SIG-M5 (cell line): ENCODE measurements at regions not wholly inside any gene's neighbourhood (a gene's known extent, or its start where the extent isn't known, plus 50 kb on each side); places are given as distances from the start of the nearest gene placed in this dataset.
"Not testable (repeated sequence)": the region's sequence is repeated elsewhere in the genome, so short reads cannot be mapped to it uniquely, and the experiment has no call there.

Experiments used
- DNase-seq: peaks from one replicate; lab custom pipeline; 2025; lab: John Stamatoyannopoulos, UW

DNA sequence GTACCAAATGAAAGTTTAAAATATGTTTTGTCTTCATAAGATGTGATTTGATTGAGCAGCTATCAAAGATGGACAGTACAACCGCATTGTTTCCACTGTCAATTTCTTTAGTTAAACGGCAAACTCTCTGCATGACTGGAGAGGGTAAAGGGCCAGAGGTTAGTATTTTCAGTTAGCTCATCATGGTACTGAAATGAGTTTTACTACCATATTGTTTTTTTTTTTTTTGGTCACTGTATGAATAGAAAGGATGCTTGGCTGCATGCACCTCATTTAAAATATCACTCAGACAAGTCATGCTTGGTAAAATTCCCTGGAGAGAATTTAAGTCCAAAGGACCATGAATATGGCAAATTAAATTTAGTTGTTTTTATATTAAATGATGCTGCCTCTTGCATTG is 942.1 kb upstream of the SPRY2 start:
- DNase-seq = no peak

- DNase-seq = no peak
Observed at GRCh38 chr13:81275666-81276258, 934.8 kb upstream of the SPRY2 start.

GRCh38 chr13:81247711-81248110 is 906.8 kb upstream of the SPRY2 start:
- no peak for DNase-seq

DNA sequence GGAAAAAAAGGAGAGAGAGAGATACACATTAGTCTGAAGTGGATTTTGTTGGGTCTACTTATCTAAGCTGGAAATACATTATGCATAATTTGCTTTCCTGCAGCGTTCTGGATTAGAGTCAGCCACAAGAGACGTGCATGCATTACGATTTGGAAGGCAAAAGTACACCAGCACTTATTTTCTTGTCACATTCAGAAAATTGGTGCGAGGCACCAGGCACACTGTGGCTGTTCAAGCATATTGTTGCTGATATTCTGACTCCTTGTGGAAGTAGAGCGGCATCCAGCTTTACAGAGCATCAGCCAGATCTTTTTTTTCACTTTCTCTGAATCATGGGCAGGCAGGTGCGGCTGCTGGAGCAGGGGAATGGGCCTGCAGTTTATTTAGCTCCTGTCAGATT is 905.6 kb upstream of the SPRY2 start:
- no peak for DNase-seq

DNA sequence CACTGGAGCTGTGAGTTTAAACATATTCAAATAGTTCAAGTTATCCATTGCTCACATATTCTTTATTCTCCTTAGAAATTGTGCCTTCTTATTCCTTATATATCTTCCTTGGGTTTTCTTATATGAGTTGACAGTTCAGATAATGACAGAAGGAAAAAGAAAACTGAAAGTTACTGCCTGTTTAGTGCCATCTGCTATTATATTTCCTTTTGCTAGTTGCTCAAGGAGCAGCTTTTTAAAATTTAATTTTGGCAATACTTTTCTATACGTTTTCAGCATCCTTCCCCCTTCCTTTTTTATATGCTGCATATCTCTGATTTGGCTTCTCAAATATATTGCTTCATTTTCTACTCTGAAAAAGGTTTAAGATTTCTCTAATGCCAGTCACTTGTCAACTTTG is 903.1 kb upstream of the SPRY2 start:
- DNase-seq = no peak

GRCh38 chr13:81230386-81230785 is 889.5 kb upstream of the SPRY2 start:
- no peak for DNase-seq

DNA sequence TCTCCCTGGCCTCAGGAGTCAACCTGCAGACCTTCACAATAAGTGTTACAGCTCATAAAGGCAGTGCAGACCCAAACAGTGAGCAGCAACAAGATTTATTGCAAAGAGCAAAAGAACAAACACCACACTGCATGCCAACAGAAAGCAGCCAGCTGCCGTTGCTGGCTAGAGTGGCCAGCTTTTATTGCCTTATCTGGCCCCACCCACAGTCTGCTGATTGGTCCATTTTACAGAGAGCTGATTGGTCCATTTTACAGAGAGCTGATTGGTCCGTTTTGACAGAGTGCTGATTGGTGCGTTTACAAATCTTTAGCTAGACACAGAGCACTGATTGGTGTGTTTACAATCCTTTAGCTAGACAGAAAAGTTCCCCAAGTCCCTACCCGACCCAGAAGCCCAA is 885.9 kb upstream of the SPRY2 start:
- DNase-seq = not testable (repeated sequence)

GRCh38 chr13:81224209-81224833 is 883.4 kb upstream of the SPRY2 start:
- no peak for DNase-seq

DNA sequence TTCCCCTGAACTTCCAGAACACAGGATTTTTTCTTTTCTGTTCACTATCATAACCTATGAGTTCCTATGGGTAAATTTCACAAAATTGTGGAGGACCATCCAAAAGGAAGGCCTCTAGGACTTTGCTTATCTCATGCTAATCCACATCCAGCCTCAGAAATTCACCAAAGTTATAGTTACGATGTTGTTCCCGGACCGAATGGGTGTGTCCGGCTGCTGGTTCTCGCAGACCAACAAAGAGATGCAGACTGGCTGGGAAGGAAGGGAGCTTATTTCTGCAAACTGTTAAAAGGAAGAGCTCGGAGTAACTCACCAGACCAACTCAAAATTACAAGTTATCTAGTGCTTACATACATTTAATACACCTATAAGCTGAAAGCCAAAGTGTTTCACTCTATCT is 882.9 kb upstream of the SPRY2 start:
- no peak for DNase-seq

- DNase-seq = no peak
Observed at GRCh38 chr13:81211713-81212112, 870.8 kb upstream of the SPRY2 start.

GRCh38 chr13:81207636-81208035 is 866.7 kb upstream of the SPRY2 start:
- DNase-seq = no peak

- DNase-seq = no peak
Observed at GRCh38 chr13:81207231-81207630, 866.3 kb upstream of the SPRY2 start.

DNA sequence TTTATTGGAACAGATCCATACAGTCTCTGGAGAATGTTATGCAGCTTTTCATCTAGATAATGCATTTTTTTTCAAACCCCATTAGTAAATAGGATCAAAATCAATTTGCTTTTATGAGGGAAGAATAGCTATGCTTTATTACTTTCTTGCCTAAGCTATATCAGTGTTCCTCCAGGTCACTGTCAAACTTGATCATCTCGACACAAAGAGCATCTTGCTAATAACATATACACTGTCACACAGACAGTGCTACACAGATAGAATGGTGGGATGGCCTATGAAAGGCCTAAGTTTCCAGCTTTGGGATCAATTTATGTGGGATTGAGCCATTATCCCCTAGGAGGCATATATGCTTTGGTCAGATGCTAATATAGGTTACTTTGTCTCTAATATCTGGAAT is 862.9 kb upstream of the SPRY2 start:
- no peak for DNase-seq

- no peak for DNase-seq
Observed at GRCh38 chr13:81199956-81200355, 859.0 kb upstream of the SPRY2 start.

DNA sequence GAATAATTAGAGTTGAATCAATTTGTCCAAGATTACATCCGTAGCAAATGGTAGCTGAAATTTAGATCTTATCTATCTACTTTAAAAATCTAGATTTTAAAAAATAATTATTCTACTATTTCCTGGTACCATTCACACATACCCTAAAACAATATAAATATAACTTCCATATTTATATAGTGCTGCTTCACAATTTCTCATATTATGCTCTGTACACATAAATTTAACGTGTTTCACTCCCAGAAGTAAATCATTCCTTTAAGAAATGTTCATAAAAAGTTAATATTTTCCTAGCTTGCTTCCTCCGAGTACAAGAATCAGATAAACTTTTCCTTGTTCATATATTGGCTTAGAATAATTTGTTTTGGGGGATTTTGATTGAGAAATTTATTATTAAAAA is 857.0 kb upstream of the SPRY2 start:
- DNase-seq = no peak

GRCh38 chr13:81197483-81197882 is 856.6 kb upstream of the SPRY2 start:
- DNase-seq = no peak

DNA sequence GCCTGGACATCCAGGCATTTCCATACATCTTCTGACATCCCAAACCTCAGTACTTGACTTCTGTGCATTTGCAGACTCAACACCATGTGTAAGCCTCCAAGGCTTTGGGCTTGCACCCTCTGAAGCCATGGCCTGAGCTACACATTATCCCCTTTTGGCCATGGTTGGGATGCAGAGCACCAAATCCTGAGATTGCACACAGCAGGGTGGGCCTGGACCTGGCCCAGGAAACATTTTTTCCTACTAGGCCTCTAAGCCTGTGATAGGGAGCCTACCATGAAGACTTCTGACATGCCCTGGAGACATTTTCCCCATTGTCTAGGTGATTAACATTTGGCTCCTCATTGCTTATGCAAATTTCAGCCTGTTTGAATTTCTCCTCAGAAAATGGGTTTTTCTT is 853.4 kb upstream of the SPRY2 start:
- DNase-seq = no peak

DNA sequence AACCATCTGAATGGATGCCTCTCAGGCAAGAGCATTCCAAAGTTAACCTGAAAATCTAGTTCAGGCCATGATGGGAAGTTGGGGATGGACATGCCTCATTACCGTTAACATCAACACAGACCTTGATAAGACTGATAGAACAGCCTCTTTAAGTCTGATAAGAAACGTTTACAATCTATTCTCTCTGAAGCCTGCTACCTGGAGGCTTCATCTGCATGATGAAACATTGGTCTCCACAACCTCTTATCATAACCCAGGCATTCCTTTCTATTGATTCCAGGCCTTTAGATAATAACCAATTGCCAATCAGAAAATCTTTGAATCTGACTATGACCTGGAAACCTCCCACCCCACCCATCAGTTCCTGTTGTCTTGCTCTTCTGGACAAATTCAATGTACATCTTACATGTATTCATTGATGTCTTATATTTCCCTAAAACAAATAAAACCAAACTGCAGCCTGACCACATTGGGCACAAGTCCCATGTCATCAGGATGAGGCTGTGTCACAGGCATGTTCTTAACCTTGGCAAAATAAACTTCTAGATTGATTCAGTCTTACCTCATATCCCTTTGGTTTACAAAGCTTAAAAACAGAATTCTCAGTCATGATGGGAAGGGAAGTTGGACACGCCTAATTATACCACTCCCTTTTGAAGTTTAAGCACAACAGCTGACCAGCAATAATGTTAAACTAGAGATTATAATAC is 843.8 kb upstream of the SPRY2 start:
- no peak for DNase-seq

DNA sequence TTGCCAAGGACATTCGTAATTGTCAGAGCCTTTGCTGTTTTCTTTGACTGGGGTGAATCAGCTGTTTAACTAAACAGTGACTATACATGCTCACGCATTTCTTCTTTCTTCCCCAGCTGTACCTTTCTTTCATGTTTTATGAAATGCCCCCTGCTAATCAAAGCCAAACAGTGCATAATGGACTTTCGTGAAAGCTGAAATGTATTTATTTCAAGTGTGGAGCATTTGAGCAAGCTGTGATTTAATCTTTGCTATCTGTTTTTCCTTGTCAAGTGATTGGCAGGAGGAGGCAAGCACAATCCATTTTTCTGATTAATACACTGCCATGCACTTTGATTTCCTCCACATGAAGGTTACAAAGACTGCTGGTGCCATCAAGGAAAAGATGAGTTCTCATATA is 831.7 kb upstream of the SPRY2 start:
- DNase-seq = no peak

DNA sequence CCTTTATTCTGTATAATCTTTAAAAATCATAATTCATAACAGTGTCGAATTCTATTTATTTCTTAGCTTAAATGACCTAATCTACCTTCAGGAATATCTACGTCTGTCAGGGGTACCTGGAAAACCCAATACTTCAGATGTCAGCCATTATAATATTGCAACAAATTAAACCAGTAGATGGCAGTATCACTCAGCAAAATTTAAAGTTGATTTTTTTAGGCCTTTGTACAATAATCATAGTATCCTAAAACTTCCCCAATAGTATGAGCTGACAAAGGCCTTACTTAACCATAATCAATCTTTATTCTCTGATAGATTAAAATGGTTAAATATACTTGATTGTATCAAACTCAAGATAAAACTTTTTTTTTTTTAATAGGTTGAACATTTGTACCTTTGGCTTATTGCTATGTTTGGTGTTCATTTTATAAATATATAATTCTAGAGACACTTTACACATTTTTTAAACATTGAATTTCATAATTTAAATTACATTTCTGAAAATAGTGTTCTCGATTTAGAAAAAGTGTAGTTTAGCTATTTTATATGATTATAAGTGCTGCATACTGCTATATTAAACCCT is 830.2 kb upstream of the SPRY2 start:
- no peak for DNase-seq

GRCh38 chr13:81163823-81164222 is 822.9 kb upstream of the SPRY2 start:
- not testable (repeated sequence) for DNase-seq

DNA sequence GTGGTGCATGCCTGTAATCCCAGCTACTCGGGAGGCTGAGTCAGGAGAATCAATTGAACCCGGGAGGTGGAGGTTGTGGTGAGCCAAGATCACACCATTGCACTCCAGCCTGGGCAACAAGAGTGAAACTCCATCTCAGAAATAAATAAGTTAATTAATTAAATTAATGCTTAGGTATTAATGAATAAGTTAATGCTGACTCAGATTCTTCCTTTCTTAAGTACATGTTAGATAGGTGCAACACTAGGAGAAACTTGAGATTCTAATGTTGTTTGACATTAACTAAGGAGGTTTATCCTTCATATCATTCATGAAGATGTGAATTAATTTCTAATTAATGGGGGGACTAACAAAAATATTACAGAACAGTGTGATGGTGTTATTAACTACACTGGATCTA is 812.6 kb upstream of the SPRY2 start:
- DNase-seq = no peak

- no peak for DNase-seq
Observed at GRCh38 chr13:81148822-81149221, 807.9 kb upstream of the SPRY2 start.
